DOHH2 (cell line): ENCODE measurements at regions not wholly inside any gene's neighbourhood (a gene's known extent, or its start where the extent isn't known, plus 50 kb on each side); places are given as distances from the start of the nearest gene placed in this dataset.

Source experiments
- EZH2phosphoT487 ChIP-seq: fragments of 200-600 bp; sonication (generic); IDR thresholded peaks from 2 replicates; pipeline ENCODE4 v1.6.1; 2017; ENCODE audit warnings: borderline replicate concordance, mild to moderate bottlenecking, antibody characterized with exemption, low read length, moderate library complexity, mixed read lengths
- TF ChIP-seq, protein P1 (sequence below): fragments of 200-600 bp; sonication (generic); IDR thresholded peaks from one replicate; pipeline ENCODE4 v1.5.1; 2014; ENCODE audit warnings: antibody characterized with exemption, mild to moderate bottlenecking, low read depth, low read length; ENCODE audit not compliant: poor library complexity, severe bottlenecking

DNA sequence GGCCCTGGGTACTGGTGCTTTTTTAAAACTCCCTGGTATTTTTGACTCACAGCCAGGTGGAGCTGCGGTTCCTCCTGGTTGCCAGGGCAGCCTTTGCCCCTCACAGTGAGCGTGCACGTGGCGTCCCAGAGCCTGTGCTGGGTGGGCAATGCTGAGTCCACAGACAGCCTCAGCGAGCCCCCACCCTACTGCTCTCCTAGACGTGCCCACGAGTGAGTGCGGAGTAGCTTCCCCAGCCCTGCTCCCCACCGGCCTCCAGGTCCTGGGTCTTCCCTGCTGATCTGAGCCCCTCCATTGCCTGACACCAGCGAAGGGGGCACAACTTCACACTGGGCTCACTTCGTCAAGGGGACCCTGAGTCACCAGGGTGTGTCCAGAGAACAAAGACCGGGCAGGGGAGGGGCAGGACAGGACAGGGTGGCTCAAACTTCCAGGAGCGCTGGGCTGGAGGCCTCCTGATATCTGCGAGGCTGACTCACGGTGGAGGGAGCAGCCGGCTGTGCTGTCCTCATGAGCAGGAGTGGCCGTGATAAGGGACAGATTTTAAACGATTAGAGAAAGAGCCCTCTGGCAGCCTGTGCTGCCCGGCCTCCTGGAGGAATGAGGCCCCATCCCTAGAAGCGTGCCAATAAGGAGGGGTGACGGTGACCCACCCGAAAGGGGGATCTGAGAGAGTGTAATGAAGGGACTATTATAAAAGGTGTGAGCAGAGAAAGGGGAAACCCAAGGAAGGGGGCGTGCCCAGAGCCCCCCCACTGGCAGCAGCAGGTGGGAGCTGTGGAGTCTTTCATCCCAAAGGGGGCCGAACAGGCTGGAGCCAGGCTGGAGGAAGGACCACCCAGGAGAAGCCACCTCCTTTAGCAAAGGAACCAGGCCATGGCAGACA lies 129.3 kb upstream of the FGF3 start:
- TF ChIP-seq, protein P1, sequence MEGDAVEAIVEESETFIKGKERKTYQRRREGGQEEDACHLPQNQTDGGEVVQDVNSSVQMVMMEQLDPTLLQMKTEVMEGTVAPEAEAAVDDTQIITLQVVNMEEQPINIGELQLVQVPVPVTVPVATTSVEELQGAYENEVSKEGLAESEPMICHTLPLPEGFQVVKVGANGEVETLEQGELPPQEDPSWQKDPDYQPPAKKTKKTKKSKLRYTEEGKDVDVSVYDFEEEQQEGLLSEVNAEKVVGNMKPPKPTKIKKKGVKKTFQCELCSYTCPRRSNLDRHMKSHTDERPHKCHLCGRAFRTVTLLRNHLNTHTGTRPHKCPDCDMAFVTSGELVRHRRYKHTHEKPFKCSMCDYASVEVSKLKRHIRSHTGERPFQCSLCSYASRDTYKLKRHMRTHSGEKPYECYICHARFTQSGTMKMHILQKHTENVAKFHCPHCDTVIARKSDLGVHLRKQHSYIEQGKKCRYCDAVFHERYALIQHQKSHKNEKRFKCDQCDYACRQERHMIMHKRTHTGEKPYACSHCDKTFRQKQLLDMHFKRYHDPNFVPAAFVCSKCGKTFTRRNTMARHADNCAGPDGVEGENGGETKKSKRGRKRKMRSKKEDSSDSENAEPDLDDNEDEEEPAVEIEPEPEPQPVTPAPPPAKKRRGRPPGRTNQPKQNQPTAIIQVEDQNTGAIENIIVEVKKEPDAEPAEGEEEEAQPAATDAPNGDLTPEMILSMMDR = no peak
- TF ChIP-seq EZH2phosphoT487 = no peak
